Tongue (tissue), 1 donor: ENCODE measurements at regions not wholly inside any gene's neighbourhood (a gene's known extent, or its start where the extent isn't known, plus 50 kb on each side); places are given as distances from the start of the nearest gene placed in this dataset.
"Not testable (repeated sequence)": the region's sequence is repeated elsewhere in the genome, so short reads cannot be mapped to it uniquely, and the experiment has no call there.

Experiments used
- DNase-seq: peaks from one replicate; pipeline ENCODE4 v3.0.0-alpha.2; 2015

GRCh38 chr1:104172243-104172681 lies 422.6 kb downstream of the AMY1C start:
- no peak for DNase-seq

GRCh38 chr1:104182251-104182650 lies 432.6 kb downstream of the AMY1C start:
- no peak for DNase-seq

- DNase-seq = no peak
These were observed 439.5 kb downstream of the AMY1C start for GRCh38 chr1:104189207-104189606.

GRCh38 chr1:104190821-104191220 lies 441.1 kb downstream of the AMY1C start:
- DNase-seq = no peak

- DNase-seq = no peak
These were observed 445.7 kb downstream of the AMY1C start for GRCh38 chr1:104195395-104195794.

- DNase-seq = no peak
These were observed 446.4 kb downstream of the AMY1C start for GRCh38 chr1:104196136-104196535.

- no peak for DNase-seq
These were observed 447.8 kb downstream of the AMY1C start for GRCh38 chr1:104197516-104197915.

GRCh38 chr1:104212239-104212638 lies 462.5 kb downstream of the AMY1C start:
- no peak for DNase-seq

- DNase-seq = not testable (repeated sequence)
These were observed 467.8 kb downstream of the AMY1C start for GRCh38 chr1:104217395-104217986.

- DNase-seq = no peak
These were observed 480.2 kb downstream of the AMY1C start for GRCh38 chr1:104229860-104230259.

GRCh38 chr1:104231676-104232075 lies 482.0 kb downstream of the AMY1C start:
- DNase-seq = no peak

GRCh38 chr1:104235141-104235540 lies 485.4 kb downstream of the AMY1C start:
- no peak for DNase-seq

GRCh38 chr1:104238991-104239390 lies 489.3 kb downstream of the AMY1C start:
- DNase-seq = no peak

GRCh38 chr1:104248385-104248784 lies 498.7 kb downstream of the AMY1C start:
- DNase-seq = no peak

GRCh38 chr1:104259481-104259880 lies 509.8 kb downstream of the AMY1C start:
- no peak for DNase-seq

GRCh38 chr1:104263110-104263509 lies 513.4 kb downstream of the AMY1C start:
- DNase-seq = not testable (repeated sequence)

- no peak for DNase-seq
These were observed 514.8 kb downstream of the AMY1C start for GRCh38 chr1:104264521-104264920.

- DNase-seq = no peak
These were observed 515.5 kb downstream of the AMY1C start for GRCh38 chr1:104265163-104265562.

GRCh38 chr1:104266612-104267011 lies 516.9 kb downstream of the AMY1C start:
- DNase-seq = no peak

- DNase-seq = not testable (repeated sequence)
These were observed 538.6 kb downstream of the AMY1C start for GRCh38 chr1:104288322-104288721.

GRCh38 chr1:104291156-104291555 lies 541.5 kb downstream of the AMY1C start:
- DNase-seq = no peak

- DNase-seq = no peak
These were observed 544.6 kb downstream of the AMY1C start for GRCh38 chr1:104294259-104294658.

GRCh38 chr1:104295511-104295910 lies 545.8 kb downstream of the AMY1C start:
- DNase-seq = no peak

- no peak for DNase-seq
These were observed 560.0 kb downstream of the AMY1C start for GRCh38 chr1:104309673-104310072.

GRCh38 chr1:104315823-104316222 lies 566.1 kb downstream of the AMY1C start:
- DNase-seq = no peak
